ENCODE measurements at regions not wholly inside any gene's neighbourhood (a gene's known extent, or its start where the extent isn't known, plus 50 kb on each side); places are given as distances from the start of the nearest gene placed in this dataset.

DNA sequence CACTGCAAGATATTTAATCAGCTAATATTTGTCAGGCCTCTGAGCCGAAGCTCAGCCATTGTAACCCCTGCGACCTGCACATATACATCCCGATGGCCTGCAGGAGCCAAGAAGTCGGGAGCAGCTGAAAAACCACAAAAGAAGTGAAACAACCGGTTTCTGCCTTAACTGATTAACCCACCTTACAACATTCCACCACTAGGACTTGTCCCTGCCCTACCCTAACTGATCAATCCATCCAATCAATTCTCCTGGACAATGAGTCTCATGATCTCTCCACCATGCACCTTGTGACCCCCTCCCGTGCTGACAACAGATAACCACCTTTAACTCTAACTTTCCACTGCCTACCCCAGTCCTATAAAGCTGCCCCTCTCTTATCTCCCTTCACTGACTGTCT lies 945.4 kb upstream of the GYPC start:
- TF ChIP-seq, protein P1, sequence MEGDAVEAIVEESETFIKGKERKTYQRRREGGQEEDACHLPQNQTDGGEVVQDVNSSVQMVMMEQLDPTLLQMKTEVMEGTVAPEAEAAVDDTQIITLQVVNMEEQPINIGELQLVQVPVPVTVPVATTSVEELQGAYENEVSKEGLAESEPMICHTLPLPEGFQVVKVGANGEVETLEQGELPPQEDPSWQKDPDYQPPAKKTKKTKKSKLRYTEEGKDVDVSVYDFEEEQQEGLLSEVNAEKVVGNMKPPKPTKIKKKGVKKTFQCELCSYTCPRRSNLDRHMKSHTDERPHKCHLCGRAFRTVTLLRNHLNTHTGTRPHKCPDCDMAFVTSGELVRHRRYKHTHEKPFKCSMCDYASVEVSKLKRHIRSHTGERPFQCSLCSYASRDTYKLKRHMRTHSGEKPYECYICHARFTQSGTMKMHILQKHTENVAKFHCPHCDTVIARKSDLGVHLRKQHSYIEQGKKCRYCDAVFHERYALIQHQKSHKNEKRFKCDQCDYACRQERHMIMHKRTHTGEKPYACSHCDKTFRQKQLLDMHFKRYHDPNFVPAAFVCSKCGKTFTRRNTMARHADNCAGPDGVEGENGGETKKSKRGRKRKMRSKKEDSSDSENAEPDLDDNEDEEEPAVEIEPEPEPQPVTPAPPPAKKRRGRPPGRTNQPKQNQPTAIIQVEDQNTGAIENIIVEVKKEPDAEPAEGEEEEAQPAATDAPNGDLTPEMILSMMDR (IDR thresholded peaks at IDR 0.05), result no peak
- TF ChIP-seq POLR2A (IDR thresholded peaks at IDR 0.05), result no peak
